Neural progenitor cell (in vitro differentiated cells): ENCODE measurements at regions not wholly inside any gene's neighbourhood (a gene's known extent, or its start where the extent isn't known, plus 50 kb on each side); places are given as distances from the start of the nearest gene placed in this dataset.

Experiments
- DNase-seq: peaks from one replicate; pipeline ENCODE4 v3.0.0-alpha.2; 2016; ENCODE audit warnings: low spot score
- H2AFZ ChIP-seq: fragments of 200-600 bp; sonication (generic); replicated peaks from 2 replicates; pipeline ENCODE4 v1.6.1; 2016; ENCODE audit warnings: antibody characterized with exemption
- H3F3A ChIP-seq: fragments of 200-600 bp; sonication (generic); 2 replicates; pipeline ENCODE4 v1.6.1; 2016; ENCODE audit warnings: antibody characterized with exemption, low read depth
- H3K27ac ChIP-seq: fragments of 200-600 bp; sonication (generic); 2 replicates; pipeline ENCODE4 v1.5.1; 2016; ENCODE audit warnings: mild to moderate bottlenecking
- H3K27me3 ChIP-seq: fragments of 200-600 bp; sonication (generic); 2 replicates; pipeline ENCODE4 v1.6.1; 2016; ENCODE audit warnings: mild to moderate bottlenecking, moderate library complexity
- H3K36me3 ChIP-seq: fragments of 200-600 bp; sonication (generic); 2 replicates; pipeline ENCODE4 v1.5.1; 2016
- H3K4me1 ChIP-seq: fragments of 200-600 bp; sonication (generic); 2 replicates; pipeline ENCODE4 v1.6.1; 2016; ENCODE audit warnings: mixed run types
- H3K4me2 ChIP-seq: fragments of 200-600 bp; sonication (generic); 2 replicates; pipeline ENCODE4 v1.6.1; 2016
- H3K4me3 ChIP-seq: fragments of 200-600 bp; sonication (generic); 2 replicates; pipeline ENCODE4 v1.5.1; 2016
- H3K79me2 ChIP-seq: fragments of 200-600 bp; sonication (generic); 2 replicates; pipeline ENCODE4 v1.6.1; 2016; ENCODE audit warnings: low read depth
- H3K9ac ChIP-seq: fragments of 200-600 bp; sonication (generic); 2 replicates; pipeline ENCODE4 v1.6.1; 2016
- H3K9me3 ChIP-seq: fragments of 200-600 bp; sonication (generic); 2 replicates; pipeline ENCODE4 v1.5.1; 2016; ENCODE audit warnings: low read depth
- H4K20me1 ChIP-seq: fragments of 200-600 bp; sonication (generic); 2 replicates; pipeline ENCODE4 v1.6.1; 2016; ENCODE audit warnings: low read depth
- H3K27ac Mint-ChIP-seq: 3 replicates; pipeline ENCODE4 v1.8.0; 2021; ENCODE audit warnings: mixed read lengths
- H3K27me3 Mint-ChIP-seq: 2 replicates; pipeline ENCODE4 v1.8.0; 2022; ENCODE audit warnings: low read depth, mild to moderate bottlenecking, inconsistent platforms, moderate library complexity, mixed read lengths; ENCODE audit not compliant: insufficient read depth
- H3K36me3 Mint-ChIP-seq: 3 replicates; pipeline ENCODE4 v1.8.0; 2021; ENCODE audit warnings: mixed read lengths
- H3K4me1 Mint-ChIP-seq: 3 replicates; pipeline ENCODE4 v1.8.0; 2021; ENCODE audit warnings: mixed read lengths
- H3K4me3 Mint-ChIP-seq: 3 replicates; pipeline ENCODE4 v1.8.0; 2021; ENCODE audit warnings: mild to moderate bottlenecking, moderate library complexity, mixed read lengths
- H3K9me3 Mint-ChIP-seq: 3 replicates; pipeline ENCODE4 v1.8.0; 2020; ENCODE audit warnings: mixed read lengths
- EZH2 ChIP-seq: fragments of 200-600 bp; sonication (generic); IDR thresholded peaks from 2 replicates; pipeline ENCODE4 v1.6.1; 2017; ENCODE audit warnings: antibody characterized with exemption, mild to moderate bottlenecking, moderate library complexity
- EZH2phosphoT487 ChIP-seq: fragments of 200-600 bp; sonication (generic); IDR thresholded peaks from 2 replicates; pipeline ENCODE4 v1.6.1; 2017; ENCODE audit warnings: antibody characterized with exemption
- TF ChIP-seq, protein P1 (sequence below): fragments of 200-600 bp; sonication (generic); IDR thresholded peaks from 2 replicates; pipeline ENCODE4 v1.5.1; 2017; ENCODE audit warnings: antibody characterized with exemption, mild to moderate bottlenecking

DNA sequence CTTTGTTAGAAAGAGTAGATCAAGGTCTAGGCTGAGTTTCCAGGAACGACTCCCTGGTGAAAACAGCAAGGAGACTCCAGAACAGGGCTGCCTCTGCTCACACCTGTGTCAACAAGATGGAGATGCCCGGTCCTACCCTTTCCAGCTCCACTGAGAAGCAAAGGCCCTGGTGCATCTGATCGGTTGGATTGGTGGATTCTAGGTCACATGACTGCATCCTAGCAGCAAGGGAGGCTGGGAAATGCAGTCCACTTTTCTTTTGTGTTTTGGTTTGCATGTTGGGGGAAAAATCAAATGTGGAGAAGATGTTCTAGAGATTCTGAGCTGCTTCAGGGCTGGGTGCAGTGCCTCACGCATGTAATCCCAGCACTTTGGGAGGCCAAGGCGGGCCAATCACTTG lies 82.0 kb upstream of the TRIO start:
- no peaks in the 10 kb centered on the region for H3K79me2 ChIP-seq
- DNase-seq, result no peak
- Mint-ChIP-seq H3K4me3 (no peak overlapping the region), H3K4me1 (no peaks in the 10 kb centered on the region), H3K27me3 (peaks cover 2% of the 10 kb centered on the region), H3K27ac (no peak overlapping the region), H3K36me3 (no peaks in the 10 kb centered on the region), H3K9me3 (peaks cover 2% of the 10 kb centered on the region)
- H3K9me3 ChIP-seq, result no peaks in the 10 kb centered on the region
- no peaks in the 10 kb centered on the region for H3K27me3 ChIP-seq
- no peak overlapping the region for H3K4me3 ChIP-seq
- H4K20me1 ChIP-seq, result no peaks in the 10 kb centered on the region
- no peaks in the 10 kb centered on the region for H3F3A ChIP-seq
- no peak overlapping the region for H3K9ac ChIP-seq
- H3K27ac ChIP-seq, result no peak overlapping the region
- H3K36me3 ChIP-seq, result no peaks in the 10 kb centered on the region
- no peak overlapping the region for H3K4me2 ChIP-seq
- no peaks in the 10 kb centered on the region for H3K4me1 ChIP-seq
- peak overlapping the region; percentile 17 for H2AFZ ChIP-seq
- TF ChIP-seq EZH2 (no peak), EZH2phosphoT487 (no peak)
- TF ChIP-seq, protein P1, sequence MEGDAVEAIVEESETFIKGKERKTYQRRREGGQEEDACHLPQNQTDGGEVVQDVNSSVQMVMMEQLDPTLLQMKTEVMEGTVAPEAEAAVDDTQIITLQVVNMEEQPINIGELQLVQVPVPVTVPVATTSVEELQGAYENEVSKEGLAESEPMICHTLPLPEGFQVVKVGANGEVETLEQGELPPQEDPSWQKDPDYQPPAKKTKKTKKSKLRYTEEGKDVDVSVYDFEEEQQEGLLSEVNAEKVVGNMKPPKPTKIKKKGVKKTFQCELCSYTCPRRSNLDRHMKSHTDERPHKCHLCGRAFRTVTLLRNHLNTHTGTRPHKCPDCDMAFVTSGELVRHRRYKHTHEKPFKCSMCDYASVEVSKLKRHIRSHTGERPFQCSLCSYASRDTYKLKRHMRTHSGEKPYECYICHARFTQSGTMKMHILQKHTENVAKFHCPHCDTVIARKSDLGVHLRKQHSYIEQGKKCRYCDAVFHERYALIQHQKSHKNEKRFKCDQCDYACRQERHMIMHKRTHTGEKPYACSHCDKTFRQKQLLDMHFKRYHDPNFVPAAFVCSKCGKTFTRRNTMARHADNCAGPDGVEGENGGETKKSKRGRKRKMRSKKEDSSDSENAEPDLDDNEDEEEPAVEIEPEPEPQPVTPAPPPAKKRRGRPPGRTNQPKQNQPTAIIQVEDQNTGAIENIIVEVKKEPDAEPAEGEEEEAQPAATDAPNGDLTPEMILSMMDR, result no peak

DNA sequence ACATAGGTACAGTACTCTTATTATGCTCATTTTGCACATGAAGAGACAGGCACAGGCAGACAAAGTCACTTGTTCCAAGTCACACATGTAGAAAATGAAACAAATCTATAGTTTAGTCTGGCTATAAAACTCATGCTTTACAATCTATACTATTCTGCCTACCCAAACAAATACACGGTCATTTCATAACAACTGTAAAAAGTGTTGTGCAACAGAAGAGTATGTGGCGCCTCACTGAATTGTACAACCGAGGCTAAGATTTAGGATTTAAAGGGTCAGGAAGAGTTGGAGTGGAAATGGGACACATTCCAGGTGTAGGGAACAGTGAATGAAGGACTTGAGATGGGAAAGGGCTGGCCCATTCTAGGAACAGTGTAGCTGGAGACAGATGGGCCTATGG lies 82.9 kb upstream of the TRIO start:
- Mint-ChIP-seq H3K27ac (no peak overlapping the region), H3K36me3 (no peaks in the 10 kb centered on the region), H3K9me3 (peaks cover 2% of the 10 kb centered on the region), H3K4me1 (no peaks in the 10 kb centered on the region), H3K27me3 (peaks cover 2% of the 10 kb centered on the region), H3K4me3 (no peak overlapping the region)
- Histone ChIP-seq H2AFZ (no peak overlapping the region), H3K9ac (no peak overlapping the region), H4K20me1 (no peaks in the 10 kb centered on the region), H3K4me2 (no peak overlapping the region), H3K27ac (no peak overlapping the region), H3K4me3 (no peak overlapping the region), H3K9me3 (no peaks in the 10 kb centered on the region), H3K27me3 (no peaks in the 10 kb centered on the region), H3K79me2 (no peaks in the 10 kb centered on the region), H3K4me1 (no peaks in the 10 kb centered on the region), H3F3A (no peaks in the 10 kb centered on the region), H3K36me3 (no peaks in the 10 kb centered on the region)
- no peak for TF ChIP-seq EZH2
- no peak for TF ChIP-seq EZH2phosphoT487
- TF ChIP-seq, protein P1, result no peak
- DNase-seq, result no peak

DNA sequence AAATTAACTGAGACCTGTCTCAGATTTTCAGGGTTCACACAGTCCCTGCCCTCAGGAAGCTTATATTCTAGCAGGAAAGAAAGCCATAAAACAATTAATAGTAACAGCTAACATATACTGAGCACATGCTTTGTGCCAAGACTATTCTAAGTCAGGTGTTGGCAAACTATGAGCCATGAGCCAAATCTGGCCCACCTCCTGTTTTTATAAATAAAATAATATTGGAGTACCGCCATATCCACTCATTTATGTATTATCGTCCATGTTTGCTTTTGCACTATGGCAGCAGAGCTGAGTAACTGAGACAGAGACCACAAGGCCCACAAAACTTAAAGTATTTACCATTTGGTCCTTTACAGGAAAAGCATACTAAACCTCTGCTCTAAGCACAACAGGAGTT lies 83.3 kb upstream of the TRIO start:
- Mint-ChIP-seq H3K9me3 (peaks cover 2% of the 10 kb centered on the region), H3K27me3 (peaks cover 2% of the 10 kb centered on the region), H3K4me1 (no peaks in the 10 kb centered on the region), H3K36me3 (no peaks in the 10 kb centered on the region), H3K27ac (no peak overlapping the region), H3K4me3 (no peak overlapping the region)
- Histone ChIP-seq H3K4me2 (no peak overlapping the region), H3F3A (no peaks in the 10 kb centered on the region), H3K9me3 (no peaks in the 10 kb centered on the region), H3K36me3 (no peaks in the 10 kb centered on the region), H3K27ac (no peak overlapping the region), H3K4me3 (no peak overlapping the region), H3K9ac (no peak overlapping the region), H2AFZ (no peak overlapping the region), H3K27me3 (no peaks in the 10 kb centered on the region), H4K20me1 (no peaks in the 10 kb centered on the region), H3K79me2 (no peaks in the 10 kb centered on the region), H3K4me1 (no peaks in the 10 kb centered on the region)
- TF ChIP-seq, protein P1, result no peak
- no peak for TF ChIP-seq EZH2phosphoT487
- TF ChIP-seq EZH2, result no peak
- DNase-seq, result no peak

DNA sequence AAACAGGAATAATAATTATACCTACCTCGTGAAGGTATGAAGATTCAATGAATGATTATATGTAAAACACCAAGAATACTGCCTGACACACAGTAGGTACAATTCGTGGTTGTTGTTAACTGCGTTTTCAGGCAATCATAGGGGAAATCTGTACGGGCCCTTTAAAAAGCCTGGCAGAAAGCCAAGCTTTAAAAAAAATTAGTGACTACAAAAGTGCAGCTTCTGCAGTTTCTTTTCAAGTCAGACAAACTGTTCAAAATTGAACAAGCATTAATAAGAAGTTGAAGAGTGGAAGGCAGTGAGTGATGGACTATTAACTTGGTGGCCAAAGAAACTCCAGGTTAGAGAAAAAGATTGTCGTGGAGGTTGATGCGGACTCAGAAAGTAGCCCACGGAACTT lies 85.9 kb upstream of the TRIO start:
- Mint-ChIP-seq H3K27ac (no peak overlapping the region), H3K4me1 (no peaks in the 10 kb centered on the region)
- no peak overlapping the region for H3K9ac ChIP-seq

More for the DNA sequence above, 85.9 kb upstream of the TRIO start:
- no peaks in the 10 kb centered on the region for H3F3A ChIP-seq
- no peaks in the 10 kb centered on the region for H3K27me3 ChIP-seq
- H3K4me3 ChIP-seq, result no peak overlapping the region
- no peak overlapping the region for H3K4me2 ChIP-seq
- no peaks in the 10 kb centered on the region for H4K20me1 ChIP-seq
- peaks cover 2% of the 10 kb centered on the region for H3K9me3 Mint-ChIP-seq
- H3K27me3 Mint-ChIP-seq, result no peaks in the 10 kb centered on the region
- H3K79me2 ChIP-seq, result no peaks in the 10 kb centered on the region
- TF ChIP-seq, protein P1, result no peak
- TF ChIP-seq EZH2phosphoT487, result no peak
- no peak for TF ChIP-seq EZH2
- no peak overlapping the region for H3K4me3 Mint-ChIP-seq
- H3K9me3 ChIP-seq, result no peaks in the 10 kb centered on the region
- no peak for DNase-seq
- H2AFZ ChIP-seq, result peak overlapping the region; percentile 9
- no peak overlapping the region for H3K27ac ChIP-seq
- no peaks in the 10 kb centered on the region for H3K36me3 ChIP-seq
- H3K36me3 Mint-ChIP-seq, result no peaks in the 10 kb centered on the region
- no peaks in the 10 kb centered on the region for H3K4me1 ChIP-seq
